Ovary (tissue), 7 donors: ENCODE measurements at regions not wholly inside any gene's neighbourhood (a gene's known extent, or its start where the extent isn't known, plus 50 kb on each side); places are given as distances from the start of the nearest gene placed in this dataset. TPM values are rescaled to one million over a fixed set of nuclear protein-coding genes. Genes with fewer than 3 reads are reported as not detected.
"Not testable (repeated sequence)": the region's sequence is repeated elsewhere in the genome, so short reads cannot be mapped to it uniquely, and the experiment has no call there.

Experiments
- DNase-seq, 5 donors: peaks; one replicate each; pipeline ENCODE4 v3.0.0-alpha.2; 2019 to 2020
- H3K27ac ChIP-seq, 2 donors: fragments of 200-600 bp; one replicate each; pipeline versions ENCODE4 v1.5.1 to v1.8.0; 2019 to 2022
- H3K27me3 ChIP-seq: fragments of 200-600 bp; one replicate; pipeline ENCODE4 v1.8.0; 2022
- H3K36me3 ChIP-seq: fragments of 200-600 bp; sonication (generic); one replicate; pipeline ENCODE4 v1.5.1; 2019
- H3K4me1 ChIP-seq: one replicate; pipeline ENCODE4 v1.8.1; 2013; ENCODE audit warnings: mild to moderate bottlenecking, moderate library complexity; ENCODE audit not compliant: insufficient read depth
- H3K4me3 ChIP-seq: fragments of 200-600 bp; sonication (generic); one replicate; pipeline ENCODE4 v1.5.1; 2017
- H3K9me3 ChIP-seq, 2 donors: fragments of 200-600 bp in 1 of 2; sonication (generic) in 1 of 2; one replicate each; pipeline versions ENCODE4 v1.5.1 to v1.8.1; 2013 to 2019; ENCODE audit warnings: mild to moderate bottlenecking in 1 of 2, moderate library complexity in 1 of 2
- EP300 ChIP-seq: sonication (generic); formaldehyde crosslinking; IDR thresholded peaks from one replicate; pipeline ENCODE4 v1.6.1; 2017; ENCODE audit warnings: antibody characterized with exemption
- POLR2A ChIP-seq: fragments of 450-650 bp; IDR thresholded peaks from one replicate; pipeline ENCODE4 v1.6.1; 2017; ENCODE audit warnings: antibody characterized with exemption, mild to moderate bottlenecking, moderate library complexity
- WGBS, 3 donors: extraction: QIAGEN DNeasy Blood & Tissue Kit in 1 of 3; methylation state at CpG; one replicate each; pipeline versions ENCODE4 v1.1.5 to v1.1.7; 2013 to 2017; 5-methylcytosine and 5-hydroxymethylcytosine counted together
- intact Hi-C, 4 donors: fragments of 100-400 bp; cut with DNase I; formaldehyde crosslinking; loops; one replicate each; pipeline versions ENCODE4 v1.11.0 to v1.15.1; 2022 to 2023
- small RNA-seq: library from RNA; depleted of rRNA; stranded (forward); fragments of <200 nt; gene quantifications from one replicate; pipeline ENCODE3, GENCODE V24; 2016
- TF ChIP-seq, protein P1 (sequence below), 3 donors: fragments of 450-650 bp in 2 of 3; fragments of 200-600 bp in 1 of 3; IDR thresholded peaks; one replicate each; pipeline versions ENCODE4 v1.5.1 to v1.8.0; 2016 to 2022; ENCODE audit warnings: antibody characterized with exemption in 3 of 3, mild to moderate bottlenecking in 1 of 3
- donor health status: DM: no; HTN: no; CAD: no; lungs with moderate emphysema.
- donor health status: DM: no; HTN: no; CAD: no.
- donor health status: Bipolar disorder and iron deficiency.
- donor health status: DM: no; HTN: no; CAD: no.
- donor health status: DM: yes; HTN: yes; CAD: no.

GRCh38 chr4:101411926-101412325 lies 64.6 kb upstream of the PPP3CA start:
- no peak for DNase-seq

GRCh38 chr4:101411281-101411910 lies 64.1 kb upstream of the PPP3CA start:
- 94 to 97% (median 96%) methylated on average over 23 to 24 of the region's 24 CpGs for WGBS, 3 donors
- H3K27me3 ChIP-seq, intact Hi-C loops, H3K9me3 ChIP-seq, H3K36me3 ChIP-seq, H3K4me1 ChIP-seq, DNase-seq, H3K27ac ChIP-seq, H3K4me3 ChIP-seq: not testable (repeated sequence)

More at GRCh38 chr4:101411926-101412325, 64.6 kb upstream of the PPP3CA start:
- WGBS, 3 donors, result 82 to 94% (median 91%) methylated on average over 2 of the region's 2 CpGs
- no peaks in the 10 kb centered on the region for H3K27me3 ChIP-seq
- intact Hi-C loops, result no loop called here
- H3K36me3 ChIP-seq, result no peaks in the 10 kb centered on the region
- no peaks in the 10 kb centered on the region for H3K4me1 ChIP-seq
- no peak overlapping the region for H3K4me3 ChIP-seq
- H3K9me3 ChIP-seq, result no peaks in the 10 kb centered on the region
- TF ChIP-seq, protein P1, sequence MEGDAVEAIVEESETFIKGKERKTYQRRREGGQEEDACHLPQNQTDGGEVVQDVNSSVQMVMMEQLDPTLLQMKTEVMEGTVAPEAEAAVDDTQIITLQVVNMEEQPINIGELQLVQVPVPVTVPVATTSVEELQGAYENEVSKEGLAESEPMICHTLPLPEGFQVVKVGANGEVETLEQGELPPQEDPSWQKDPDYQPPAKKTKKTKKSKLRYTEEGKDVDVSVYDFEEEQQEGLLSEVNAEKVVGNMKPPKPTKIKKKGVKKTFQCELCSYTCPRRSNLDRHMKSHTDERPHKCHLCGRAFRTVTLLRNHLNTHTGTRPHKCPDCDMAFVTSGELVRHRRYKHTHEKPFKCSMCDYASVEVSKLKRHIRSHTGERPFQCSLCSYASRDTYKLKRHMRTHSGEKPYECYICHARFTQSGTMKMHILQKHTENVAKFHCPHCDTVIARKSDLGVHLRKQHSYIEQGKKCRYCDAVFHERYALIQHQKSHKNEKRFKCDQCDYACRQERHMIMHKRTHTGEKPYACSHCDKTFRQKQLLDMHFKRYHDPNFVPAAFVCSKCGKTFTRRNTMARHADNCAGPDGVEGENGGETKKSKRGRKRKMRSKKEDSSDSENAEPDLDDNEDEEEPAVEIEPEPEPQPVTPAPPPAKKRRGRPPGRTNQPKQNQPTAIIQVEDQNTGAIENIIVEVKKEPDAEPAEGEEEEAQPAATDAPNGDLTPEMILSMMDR (IDR thresholded peaks at IDR 0.05), result no peak
- TF ChIP-seq EP300, result no peak
- TF ChIP-seq POLR2A, result no peak
- H3K27ac ChIP-seq, result no peak overlapping the region

- no peak overlapping the region for H3K27ac ChIP-seq
- intact Hi-C loops, result no loop called here
- H3K4me1 ChIP-seq, result no peaks in the 10 kb centered on the region
- no peak for TF ChIP-seq EP300
- no peak for TF ChIP-seq POLR2A
- TF ChIP-seq, protein P1 (IDR thresholded peaks at IDR 0.05), result no peak
- no peak overlapping the region for H3K4me3 ChIP-seq
- 73 to 79% (median 75%) methylated on average over 3 of the region's 3 CpGs for WGBS, 3 donors
- no peak for DNase-seq
- no peaks in the 10 kb centered on the region for H3K36me3 ChIP-seq
- H3K27me3 ChIP-seq, result no peaks in the 10 kb centered on the region
- no peaks in the 10 kb centered on the region for H3K9me3 ChIP-seq
These were observed 52.8 kb upstream of the PPP3CA start for GRCh38 chr4:101400096-101400495.

GRCh38 chr4:101398807-101399206 lies 51.5 kb upstream of the PPP3CA start:
- Histone ChIP-seq H3K27ac (no peak overlapping the region), H3K4me1 (no peaks in the 10 kb centered on the region), H3K9me3 (no peaks in the 10 kb centered on the region), H3K36me3 (no peaks in the 10 kb centered on the region), H3K4me3 (no peak overlapping the region), H3K27me3 (no peaks in the 10 kb centered on the region)
- intact Hi-C loops, result no loop called here
- no peak for DNase-seq
- WGBS, 3 donors, result 93 to 95% (median 94%) methylated on average over 4 of the region's 4 CpGs
- TF ChIP-seq, protein P1 (IDR thresholded peaks at IDR 0.05), result no peak
- TF ChIP-seq EP300, result no peak
- no peak for TF ChIP-seq POLR2A

Small RNAs in the stretch of these regions (small RNA-seq; reads per million reads assigned to genes)
- not detected for gene RNU6-462P
